Panc1 (cell line): ENCODE measurements at regions not wholly inside any gene's neighbourhood (a gene's known extent, or its start where the extent isn't known, plus 50 kb on each side); places are given as distances from the start of the nearest gene placed in this dataset.

Experiments used
- ATAC-seq: fragments of 200-7000 bp; cut with Tn5 transposase; 2 replicates; pipeline ENCODE4 v1.9.1; 2020; ENCODE audit warnings: mild to moderate bottlenecking, moderate library complexity
- BruUV-seq: library from RNA; stranded (reverse); fragments of 400-500 nt; replicated peaks from 2 replicates; lab custom pipeline; 2021; lab: Mats Ljungman, UMichigan
- CTCF ChIA-PET: fragments of 300-600 bp; sonication (Branson Sonifier 250); formaldehyde crosslinking; loops from one replicate; lab custom pipeline; 2022; ENCODE audit warnings: antibody characterized with exemption; lab: Charles Lee
- POLR2A ChIA-PET: fragments of 300-600 bp; sonication (Branson Sonifier 250); formaldehyde crosslinking; loops from one replicate; lab custom pipeline; 2022; ENCODE audit warnings: antibody characterized with exemption; lab: Charles Lee
- DNase-seq: peaks from one replicate; pipeline ENCODE4 v3.0.0-alpha.2; 2010; ENCODE audit warnings: low read depth, low spot score
- H3K27ac ChIP-seq: 2 replicates; pipeline ENCODE4 v1.5.1; 2011; ENCODE audit warnings: mild to moderate bottlenecking, low read length, inconsistent platforms
- H3K27me3 ChIP-seq: fragments of 200-500 bp; sonication (Bioruptor generic); 2 replicates; pipeline ENCODE4 v1.6.0; 2014; ENCODE audit warnings: low read length, inconsistent platforms; ENCODE audit not compliant: control insufficient read depth, insufficient read depth
- H3K36me3 ChIP-seq: fragments of 200-500 bp; sonication (Bioruptor generic); 2 replicates; pipeline ENCODE4 v1.5.1; 2014; ENCODE audit warnings: inconsistent platforms, mild to moderate bottlenecking, low read length, moderate library complexity; ENCODE audit not compliant: control insufficient read depth, insufficient read depth
- H3K4me1 ChIP-seq: 2 replicates; pipeline ENCODE4 v1.5.1; 2011; ENCODE audit warnings: inconsistent platforms, mild to moderate bottlenecking, low read length, moderate library complexity; ENCODE audit not compliant: control insufficient read depth, insufficient read depth
- H3K4me3 ChIP-seq, 2 experiments: 2 replicates each; pipeline ENCODE4 v1.5.1; 2011 to 2012; ENCODE audit warnings: low read depth in 2 of 2, low read length in 2 of 2, mild to moderate bottlenecking in 2 of 2, inconsistent platforms in 1 of 2, moderate library complexity in 1 of 2
- H3K9me3 ChIP-seq: fragments of 200-500 bp; sonication (Bioruptor generic); 2 replicates; pipeline ENCODE4 v1.5.1; 2014; ENCODE audit warnings: low read depth, mild to moderate bottlenecking, inconsistent platforms, low read length, moderate library complexity; ENCODE audit not compliant: control insufficient read depth, insufficient read depth
- POLR2AphosphoS5 ChIP-seq: IDR thresholded peaks from 2 replicates; pipeline ENCODE4 v1.6.1; 2012; ENCODE audit warnings: mild to moderate bottlenecking, low read depth, low read length, moderate library complexity
- REST ChIP-seq, 2 experiments: IDR thresholded peaks; 2 replicates each; pipeline ENCODE4 v1.6.1; 2011 to 2012; ENCODE audit warnings: low read depth in 2 of 2, control low read depth in 1 of 2, low read length in 1 of 2, mild to moderate bottlenecking in 1 of 2, moderate library complexity in 1 of 2; ENCODE audit not compliant: insufficient read depth in 1 of 2
- SIN3A ChIP-seq: IDR thresholded peaks from 2 replicates; pipeline ENCODE4 v1.6.1; 2012; ENCODE audit warnings: low read depth, mild to moderate bottlenecking, low read length, moderate library complexity, borderline replicate concordance; ENCODE audit not compliant: insufficient read depth
- TCF7L2 ChIP-seq: IDR thresholded peaks from 2 replicates; pipeline ENCODE4 v1.6.1; 2011; ENCODE audit warnings: mild to moderate bottlenecking, low read depth, low read length, inconsistent platforms
- in situ Hi-C: cut with HindIII; loops from 2 replicates; pipeline ENCODE4 v1.10.0; 2016; ENCODE audit warnings: low sequenced_read_pairs, low pct_unique_long_range_greater_than_20kb
- intact Hi-C: fragments of 100-400 bp; cut with micrococcal nuclease; formaldehyde crosslinking; loops from one replicate; pipeline ENCODE4 v1.10.0; 2022; ENCODE audit not compliant: unreplicated experiment
- TF ChIP-seq, protein P1 (sequence below): fragments of 450-650 bp; IDR thresholded peaks from 2 replicates; pipeline ENCODE4 v1.5.1; 2017; ENCODE audit warnings: mild to moderate bottlenecking

DNA sequence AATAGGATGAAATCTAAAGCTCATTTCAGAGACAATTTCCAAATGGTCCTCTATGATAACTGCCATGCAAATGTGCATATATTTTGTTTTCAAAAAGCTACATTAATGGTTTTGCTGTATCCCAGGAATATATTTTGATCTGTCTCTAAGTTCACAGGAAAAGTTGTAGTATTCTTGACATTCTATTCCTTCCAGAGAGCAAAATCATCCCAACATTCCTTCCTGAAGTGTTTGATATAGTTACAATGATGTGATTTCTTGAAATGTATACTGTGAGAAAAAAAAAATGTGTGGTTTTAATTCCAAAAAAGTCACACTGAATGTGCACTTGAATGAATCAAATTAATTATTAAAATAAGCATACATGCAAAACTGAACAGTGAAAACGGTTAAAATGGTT, 996.0 kb upstream of the CITED2 start:
- Histone ChIP-seq H3K4me3 (no peak overlapping the region), H3K27me3 (no peaks in the 10 kb centered on the region), H3K9me3 (peaks cover 7% of the 10 kb centered on the region; the same call in 1 of the 2 replicates), H3K36me3 (no peaks in the 10 kb centered on the region), H3K27ac (no peak overlapping the region), H3K4me1 (no peaks in the 10 kb centered on the region)
- TF ChIP-seq, protein P1, sequence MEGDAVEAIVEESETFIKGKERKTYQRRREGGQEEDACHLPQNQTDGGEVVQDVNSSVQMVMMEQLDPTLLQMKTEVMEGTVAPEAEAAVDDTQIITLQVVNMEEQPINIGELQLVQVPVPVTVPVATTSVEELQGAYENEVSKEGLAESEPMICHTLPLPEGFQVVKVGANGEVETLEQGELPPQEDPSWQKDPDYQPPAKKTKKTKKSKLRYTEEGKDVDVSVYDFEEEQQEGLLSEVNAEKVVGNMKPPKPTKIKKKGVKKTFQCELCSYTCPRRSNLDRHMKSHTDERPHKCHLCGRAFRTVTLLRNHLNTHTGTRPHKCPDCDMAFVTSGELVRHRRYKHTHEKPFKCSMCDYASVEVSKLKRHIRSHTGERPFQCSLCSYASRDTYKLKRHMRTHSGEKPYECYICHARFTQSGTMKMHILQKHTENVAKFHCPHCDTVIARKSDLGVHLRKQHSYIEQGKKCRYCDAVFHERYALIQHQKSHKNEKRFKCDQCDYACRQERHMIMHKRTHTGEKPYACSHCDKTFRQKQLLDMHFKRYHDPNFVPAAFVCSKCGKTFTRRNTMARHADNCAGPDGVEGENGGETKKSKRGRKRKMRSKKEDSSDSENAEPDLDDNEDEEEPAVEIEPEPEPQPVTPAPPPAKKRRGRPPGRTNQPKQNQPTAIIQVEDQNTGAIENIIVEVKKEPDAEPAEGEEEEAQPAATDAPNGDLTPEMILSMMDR = no peak
- TF ChIP-seq REST (IDR thresholded peaks at IDR 0.05; ENCODE audit: insufficient read depth in 1 of 2, low read depth in 2 of 2, low read length in 1 of 2) (no peak), SIN3A (no peak), TCF7L2 (no peak), POLR2AphosphoS5 (no peak)
- CTCF ChIA-PET = no interaction called here
- in situ Hi-C loops (no loop called here), intact Hi-C loops (no loop called here)
- no peak for ATAC-seq
- POLR2A ChIA-PET = no interaction called here
- DNase-seq = no peak
- BruUV-seq = no TSS peak

- H3K9me3 ChIP-seq = peaks cover 18% of the 10 kb centered on the region
- H3K27me3 ChIP-seq = no peaks in the 10 kb centered on the region
- POLR2A ChIA-PET = no interaction called here
- TF ChIP-seq SIN3A (no peak), TCF7L2 (no peak), POLR2AphosphoS5 (no peak), REST (IDR thresholded peaks at IDR 0.05; ENCODE audit: insufficient read depth in 1 of 2, low read depth in 2 of 2, low read length in 1 of 2) (no peak)
- TF ChIP-seq, protein P1 = no peak
- in situ Hi-C loops = no loop called here
- intact Hi-C loops = no loop called here
- H3K4me1 ChIP-seq = no peaks in the 10 kb centered on the region
- no peak for DNase-seq
- CTCF ChIA-PET = no interaction called here
- no peak overlapping the region for H3K4me3 ChIP-seq
- no TSS peak for BruUV-seq
- peak; percentile 81 for ATAC-seq
- no peaks in the 10 kb centered on the region for H3K36me3 ChIP-seq
- no peak overlapping the region for H3K27ac ChIP-seq
Measured at GRCh38 chr6:140366991-140367390, 992.5 kb upstream of the CITED2 start.
